ENCODE measurements at regions not wholly inside any gene's neighbourhood (a gene's known extent, or its start where the extent isn't known, plus 50 kb on each side); places are given as distances from the start of the nearest gene placed in this dataset.
A peak's percentile ranks its signal among the peaks of the same experiment; 100 is the strongest.
"Not testable (repeated sequence)": the region's sequence is repeated elsewhere in the genome, so short reads cannot be mapped to it uniquely, and the experiment has no call there.

GRCh38 chr6:84309336-84309735, 81.9 kb upstream of the CEP162 start:
- no peak overlapping the region for H3K4me3 ChIP-seq (ENCODE audit: low read length)
- no peak for DNase-seq (ENCODE audit: low read depth)
- TF ChIP-seq CTCF (conservative IDR thresholded peaks at IDR 0.05; ENCODE audit: low read depth, low read length), result no peak

- TF ChIP-seq CTCF (conservative IDR thresholded peaks at IDR 0.05; ENCODE audit: low read depth, low read length), result no peak
- no peak for DNase-seq (ENCODE audit: low read depth)
- no peak overlapping the region for H3K4me3 ChIP-seq (ENCODE audit: low read length)
These were observed 77.4 kb upstream of the CEP162 start for GRCh38 chr6:84304881-84305280.

- not testable (repeated sequence) for H3K4me3 ChIP-seq (ENCODE audit: low read length); DNase-seq (ENCODE audit: low read depth)
These were observed 63.6 kb upstream of the CEP162 start for GRCh38 chr6:84291033-84291432.

- peak; percentile 62 for TF ChIP-seq CTCF (conservative IDR thresholded peaks at IDR 0.05; ENCODE audit: low read depth, low read length)
- no peak overlapping the region for H3K4me3 ChIP-seq (ENCODE audit: low read length)
- no peak for DNase-seq (ENCODE audit: low read depth)
These were observed 57.1 kb upstream of the CEP162 start for GRCh38 chr6:84284428-84285049.

GRCh38 chr6:84282550-84282949, 55.1 kb upstream of the CEP162 start:
- DNase-seq (ENCODE audit: low read depth), result no peak
- TF ChIP-seq CTCF (conservative IDR thresholded peaks at IDR 0.05; ENCODE audit: low read depth, low read length), result no peak
- H3K4me3 ChIP-seq (ENCODE audit: low read length), result no peak overlapping the region

GRCh38 chr6:84280639-84281038, 53.2 kb upstream of the CEP162 start:
- no peak for DNase-seq (ENCODE audit: low read depth)
- H3K4me3 ChIP-seq (ENCODE audit: low read length), result no peak overlapping the region
- no peak for TF ChIP-seq CTCF (conservative IDR thresholded peaks at IDR 0.05; ENCODE audit: low read depth, low read length)

- H3K4me3 ChIP-seq (ENCODE audit: low read length), result no peak overlapping the region
- DNase-seq (ENCODE audit: low read depth), result no peak
- TF ChIP-seq CTCF (conservative IDR thresholded peaks at IDR 0.05; ENCODE audit: low read depth, low read length), result no peak
These were observed 52.6 kb upstream of the CEP162 start for GRCh38 chr6:84280030-84280429.

Measured in retinal pigment epithelial cell (primary cell).